Epithelial cell of proximal tubule (primary cell): ENCODE measurements at regions not wholly inside any gene's neighbourhood (a gene's known extent, or its start where the extent isn't known, plus 50 kb on each side); places are given as distances from the start of the nearest gene placed in this dataset.
A peak's percentile ranks its signal among the peaks of the same experiment; 100 is the strongest.

ENCODE experiments used
- DNase-seq: peaks from one replicate; pipeline ENCODE4 v3.0.0-alpha.2; 2011; ENCODE audit warnings: low read depth
- H3K4me3 ChIP-seq: 2 replicates; pipeline ENCODE4 v1.5.1; 2011; ENCODE audit warnings: low read depth, mild to moderate bottlenecking, low read length
- TF ChIP-seq, protein P1 (sequence below): conservative IDR thresholded peaks from 2 replicates; pipeline ENCODE4 v1.5.1; 2012; ENCODE audit warnings: low read depth, mild to moderate bottlenecking, low read length

DNA sequence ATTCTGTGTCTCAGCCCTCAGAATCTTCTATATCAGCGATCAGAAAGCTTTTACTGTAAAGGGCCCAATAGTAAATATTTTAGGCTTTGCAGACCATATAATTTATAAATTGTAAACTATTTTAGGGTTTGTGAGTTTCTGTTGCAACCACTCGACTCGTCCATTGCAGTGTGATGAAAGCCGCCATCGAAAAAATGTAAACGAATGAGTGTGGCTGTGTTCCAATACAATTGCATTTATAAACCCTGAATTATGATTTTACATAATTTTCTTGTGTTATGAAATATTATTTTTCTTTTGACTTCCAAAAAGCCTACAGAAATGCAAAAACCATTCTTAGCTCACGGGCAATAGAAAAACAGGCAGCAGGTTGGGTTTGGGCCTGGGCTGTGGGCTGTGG is 62.5 kb upstream of the ADO start:
- no peak for DNase-seq
- TF ChIP-seq, protein P1, sequence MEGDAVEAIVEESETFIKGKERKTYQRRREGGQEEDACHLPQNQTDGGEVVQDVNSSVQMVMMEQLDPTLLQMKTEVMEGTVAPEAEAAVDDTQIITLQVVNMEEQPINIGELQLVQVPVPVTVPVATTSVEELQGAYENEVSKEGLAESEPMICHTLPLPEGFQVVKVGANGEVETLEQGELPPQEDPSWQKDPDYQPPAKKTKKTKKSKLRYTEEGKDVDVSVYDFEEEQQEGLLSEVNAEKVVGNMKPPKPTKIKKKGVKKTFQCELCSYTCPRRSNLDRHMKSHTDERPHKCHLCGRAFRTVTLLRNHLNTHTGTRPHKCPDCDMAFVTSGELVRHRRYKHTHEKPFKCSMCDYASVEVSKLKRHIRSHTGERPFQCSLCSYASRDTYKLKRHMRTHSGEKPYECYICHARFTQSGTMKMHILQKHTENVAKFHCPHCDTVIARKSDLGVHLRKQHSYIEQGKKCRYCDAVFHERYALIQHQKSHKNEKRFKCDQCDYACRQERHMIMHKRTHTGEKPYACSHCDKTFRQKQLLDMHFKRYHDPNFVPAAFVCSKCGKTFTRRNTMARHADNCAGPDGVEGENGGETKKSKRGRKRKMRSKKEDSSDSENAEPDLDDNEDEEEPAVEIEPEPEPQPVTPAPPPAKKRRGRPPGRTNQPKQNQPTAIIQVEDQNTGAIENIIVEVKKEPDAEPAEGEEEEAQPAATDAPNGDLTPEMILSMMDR: no peak
- no peak overlapping the region for H3K4me3 ChIP-seq

DNA sequence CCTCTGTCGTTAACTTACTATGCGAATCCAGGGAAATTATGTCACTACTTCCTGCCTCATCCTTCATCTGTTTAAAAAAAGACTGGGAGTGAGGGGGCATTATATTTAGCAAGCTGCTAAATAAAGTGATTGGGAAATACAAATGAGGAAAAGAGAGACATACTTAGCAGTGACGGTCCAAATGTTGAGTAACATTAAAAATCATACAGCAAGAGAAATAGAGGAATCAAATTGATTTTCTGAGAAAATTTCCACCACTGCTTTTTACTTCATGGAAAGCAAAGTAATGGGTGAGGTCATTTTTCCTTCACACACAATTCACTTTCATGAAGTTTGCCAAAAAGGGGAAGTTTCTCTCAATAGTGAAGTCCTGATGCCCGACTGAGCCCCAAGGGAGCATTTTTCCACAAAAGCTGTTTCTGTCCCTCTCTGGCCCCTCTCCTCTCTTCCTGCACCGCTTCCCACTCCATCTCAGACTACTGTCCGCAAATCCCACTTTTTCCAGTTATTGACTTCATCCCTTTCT is 61.9 kb upstream of the ADO start:
- TF ChIP-seq, protein P1: no peak

DNA sequence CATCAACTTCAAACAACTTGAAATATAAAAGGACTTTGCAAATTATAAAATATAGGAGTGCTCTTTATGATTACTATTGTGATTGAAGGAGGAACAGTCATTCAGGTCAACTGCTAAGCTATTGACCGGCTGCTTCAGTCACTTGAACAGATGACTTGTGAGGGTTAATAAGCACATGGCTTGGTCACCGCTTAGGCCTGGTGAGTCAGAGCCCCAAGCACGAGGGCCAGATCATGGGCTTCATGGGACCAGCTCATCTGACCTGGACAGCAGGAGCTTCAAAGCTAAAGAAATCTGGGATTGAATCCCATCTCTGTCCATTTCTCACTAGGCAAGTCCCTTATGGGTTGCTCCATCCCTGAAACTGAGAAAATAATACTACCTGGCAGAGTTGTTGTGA is 60.4 kb upstream of the ADO start:
- TF ChIP-seq, protein P1: no peak
- peak; percentile 47 for DNase-seq
- no peak overlapping the region for H3K4me3 ChIP-seq

More for the DNA sequence above, 61.9 kb upstream of the ADO start:
- no peak for DNase-seq
- H3K4me3 ChIP-seq: no peak overlapping the region

DNA sequence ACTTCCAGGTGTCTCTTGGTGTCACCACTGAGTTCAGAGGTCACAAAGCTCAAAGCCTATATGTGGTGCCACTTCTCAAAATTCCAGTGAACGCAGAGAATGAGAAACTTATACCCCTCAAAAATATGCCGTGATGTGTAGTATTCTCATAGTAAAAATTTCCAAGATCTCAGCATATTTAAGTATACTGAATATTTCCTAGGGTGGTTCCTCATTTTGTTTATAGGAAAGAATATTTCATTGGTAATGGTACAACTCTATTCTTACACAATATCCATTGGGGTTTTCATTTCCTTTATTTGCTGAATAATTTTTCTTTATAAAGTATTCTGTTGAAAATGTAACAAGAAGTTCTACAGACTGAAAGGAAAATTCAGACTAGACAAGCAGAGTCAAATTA is 58.9 kb upstream of the ADO start:
- TF ChIP-seq, protein P1: no peak
- DNase-seq: no peak
- H3K4me3 ChIP-seq: no peak overlapping the region

DNA sequence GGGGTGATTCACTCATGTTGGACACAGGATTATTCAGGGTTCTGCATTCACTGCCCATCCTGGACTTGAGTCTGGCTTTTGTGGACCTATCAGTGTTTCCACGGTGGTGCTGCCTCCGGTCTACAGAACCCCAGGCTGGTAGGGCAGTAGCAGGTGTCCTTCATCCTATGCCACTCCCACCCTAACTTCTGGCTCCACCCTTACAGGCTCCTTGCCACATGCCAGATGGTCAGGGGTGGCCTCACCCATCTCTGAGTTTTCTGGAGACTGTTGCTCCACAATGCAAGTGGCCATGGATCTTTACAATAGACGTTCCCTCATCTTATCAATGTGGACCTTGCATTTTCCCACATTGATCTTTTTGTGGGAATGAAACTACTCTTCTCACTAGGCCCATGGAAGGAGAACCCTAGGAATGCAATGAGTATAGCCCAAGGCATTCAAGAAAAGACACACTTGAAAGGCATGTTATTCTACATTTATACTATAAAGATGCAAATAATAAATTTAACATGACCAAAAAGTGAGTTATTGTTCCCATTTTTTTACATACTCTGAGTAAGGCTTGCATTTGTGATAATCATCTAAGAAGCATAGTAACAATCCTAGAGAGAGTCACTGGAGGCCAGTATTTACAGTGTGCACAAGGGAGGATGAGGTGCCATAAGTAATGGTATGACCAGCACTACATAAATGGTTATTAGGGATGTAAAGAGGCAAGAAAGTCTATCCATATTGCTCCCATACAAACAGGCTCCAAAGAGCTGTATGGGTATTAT is 57.4 kb upstream of the ADO start:
- no peak for DNase-seq
- H3K4me3 ChIP-seq: no peak overlapping the region
- TF ChIP-seq, protein P1: no peak

DNA sequence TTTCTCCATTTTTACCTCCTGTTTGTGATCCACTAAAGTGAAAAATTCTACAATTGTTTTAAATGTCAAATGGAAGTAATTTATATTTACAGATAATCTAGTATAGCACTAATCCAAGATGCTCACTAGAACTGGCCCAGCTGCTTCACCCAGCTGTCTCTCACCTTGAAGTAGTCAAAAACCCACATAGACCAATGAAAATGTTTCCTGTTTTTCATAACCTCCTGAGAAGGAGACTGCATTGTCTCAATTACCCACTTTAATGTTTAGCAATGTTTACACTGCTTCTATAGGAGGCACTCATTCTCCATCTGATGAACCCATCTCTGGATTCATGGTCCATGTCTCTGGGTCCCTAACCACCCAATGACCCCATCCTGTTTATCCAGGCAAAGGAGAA is 56.1 kb upstream of the ADO start:
- TF ChIP-seq, protein P1: no peak
- no peak for DNase-seq
- H3K4me3 ChIP-seq: no peak overlapping the region
